ENCODE measurements at regions not wholly inside any gene's neighbourhood (a gene's known extent, or its start where the extent isn't known, plus 50 kb on each side); places are given as distances from the start of the nearest gene placed in this dataset.

DNA sequence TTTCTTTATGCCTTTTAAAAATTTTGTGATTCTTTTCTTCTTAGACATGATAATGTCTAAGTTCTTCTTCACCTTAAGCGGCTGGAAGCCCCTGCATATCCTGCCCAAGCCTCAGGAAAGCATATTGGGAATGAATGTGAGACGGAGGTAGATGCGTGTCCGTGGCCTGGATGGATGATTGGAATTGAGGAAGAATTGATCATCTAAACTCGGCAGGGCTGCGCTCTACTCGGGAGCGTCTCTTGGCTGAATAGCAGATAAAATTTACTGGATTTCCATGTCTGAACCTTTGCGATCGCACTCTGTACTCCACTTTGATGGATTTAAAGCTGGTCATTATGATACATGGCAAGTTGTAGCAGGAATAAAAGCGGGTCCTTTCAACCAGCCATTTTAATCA, 406.7 kb upstream of the ONECUT1 start:
- no peak overlapping the region for H3K9ac ChIP-seq (ENCODE audit: low read length)
- no peak overlapping the region for H3K4me2 ChIP-seq (ENCODE audit: low read depth, low read length, poor library complexity, severe bottlenecking)
- no peak overlapping the region for H2AFZ ChIP-seq (ENCODE audit: low read depth, low read length, severe bottlenecking)

DNA sequence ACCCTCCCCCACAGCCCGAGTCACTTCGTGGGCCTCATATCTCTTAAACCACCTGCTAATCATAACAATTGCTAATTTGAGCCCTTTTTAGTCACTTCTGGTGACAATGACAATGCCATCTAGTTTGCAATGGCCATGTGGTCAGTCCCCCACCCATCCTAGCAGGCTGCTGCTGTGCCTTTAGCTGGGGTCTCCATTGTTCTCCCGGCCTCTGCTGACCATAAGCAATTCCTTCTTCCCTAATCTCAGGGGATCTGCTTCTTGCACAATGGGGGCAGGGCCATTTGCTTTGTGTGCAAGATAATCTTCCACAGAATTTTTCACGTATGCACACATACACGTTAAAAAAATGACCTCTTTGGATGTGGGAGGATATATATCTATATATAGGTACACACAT, 406.1 kb upstream of the ONECUT1 start:
- no peak overlapping the region for H3K9ac ChIP-seq (ENCODE audit: low read length)
- H2AFZ ChIP-seq (ENCODE audit: low read depth, low read length, severe bottlenecking): no peak overlapping the region
- no peak overlapping the region for H3K4me3 ChIP-seq (ENCODE audit: insufficient read depth, low read length, poor library complexity, severe bottlenecking)
- H3K9me3 ChIP-seq (ENCODE audit: insufficient read depth, low read length): no peaks in the 10 kb centered on the region
- H3K79me2 ChIP-seq (ENCODE audit: insufficient read depth, low read length): no peaks in the 10 kb centered on the region
- H3K36me3 ChIP-seq (ENCODE audit: low read length): no peaks in the 10 kb centered on the region
- H3F3A ChIP-seq (ENCODE audit: insufficient read depth): no peaks in the 10 kb centered on the region
- no peak overlapping the region for H3K4me2 ChIP-seq (ENCODE audit: low read depth, low read length, poor library complexity, severe bottlenecking)
- TF ChIP-seq, protein P1, sequence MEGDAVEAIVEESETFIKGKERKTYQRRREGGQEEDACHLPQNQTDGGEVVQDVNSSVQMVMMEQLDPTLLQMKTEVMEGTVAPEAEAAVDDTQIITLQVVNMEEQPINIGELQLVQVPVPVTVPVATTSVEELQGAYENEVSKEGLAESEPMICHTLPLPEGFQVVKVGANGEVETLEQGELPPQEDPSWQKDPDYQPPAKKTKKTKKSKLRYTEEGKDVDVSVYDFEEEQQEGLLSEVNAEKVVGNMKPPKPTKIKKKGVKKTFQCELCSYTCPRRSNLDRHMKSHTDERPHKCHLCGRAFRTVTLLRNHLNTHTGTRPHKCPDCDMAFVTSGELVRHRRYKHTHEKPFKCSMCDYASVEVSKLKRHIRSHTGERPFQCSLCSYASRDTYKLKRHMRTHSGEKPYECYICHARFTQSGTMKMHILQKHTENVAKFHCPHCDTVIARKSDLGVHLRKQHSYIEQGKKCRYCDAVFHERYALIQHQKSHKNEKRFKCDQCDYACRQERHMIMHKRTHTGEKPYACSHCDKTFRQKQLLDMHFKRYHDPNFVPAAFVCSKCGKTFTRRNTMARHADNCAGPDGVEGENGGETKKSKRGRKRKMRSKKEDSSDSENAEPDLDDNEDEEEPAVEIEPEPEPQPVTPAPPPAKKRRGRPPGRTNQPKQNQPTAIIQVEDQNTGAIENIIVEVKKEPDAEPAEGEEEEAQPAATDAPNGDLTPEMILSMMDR (IDR thresholded peaks at IDR 0.05; ENCODE audit: insufficient read depth, low read length, poor library complexity, severe bottlenecking): no peak
- no peak for TF ChIP-seq EZH2phosphoT487 (conservative IDR thresholded peaks at IDR 0.05; ENCODE audit: low read length)
- H4K20me1 ChIP-seq (ENCODE audit: low read depth, low read length): no peaks in the 10 kb centered on the region
- H3K27ac ChIP-seq (ENCODE audit: low read depth, low read length): no peak overlapping the region
- no peaks in the 10 kb centered on the region for H3K27me3 ChIP-seq (ENCODE audit: low read length)
- H3K9me2 ChIP-seq (replicated peaks; ENCODE audit: insufficient read depth, low read length): no peaks in the 10 kb centered on the region

More for the DNA sequence above, 406.7 kb upstream of the ONECUT1 start:
- H3K79me2 ChIP-seq (ENCODE audit: insufficient read depth, low read length): no peaks in the 10 kb centered on the region
- H3K27ac ChIP-seq (ENCODE audit: low read depth, low read length): no peak overlapping the region
- H3K4me3 ChIP-seq (ENCODE audit: insufficient read depth, low read length, poor library complexity, severe bottlenecking): no peak overlapping the region
- no peaks in the 10 kb centered on the region for H3F3A ChIP-seq (ENCODE audit: insufficient read depth)
- H3K9me3 ChIP-seq (ENCODE audit: insufficient read depth, low read length): no peaks in the 10 kb centered on the region
- H4K20me1 ChIP-seq (ENCODE audit: low read depth, low read length): no peaks in the 10 kb centered on the region
- TF ChIP-seq, protein P1 (IDR thresholded peaks at IDR 0.05; ENCODE audit: insufficient read depth, low read length, poor library complexity, severe bottlenecking): no peak
- TF ChIP-seq EZH2phosphoT487 (conservative IDR thresholded peaks at IDR 0.05; ENCODE audit: low read length): no peak
- no peaks in the 10 kb centered on the region for H3K9me2 ChIP-seq (replicated peaks; ENCODE audit: insufficient read depth, low read length)
- no peaks in the 10 kb centered on the region for H3K27me3 ChIP-seq (ENCODE audit: low read length)
- H3K36me3 ChIP-seq (ENCODE audit: low read length): no peaks in the 10 kb centered on the region

GRCh38 chr15:53193149-53193548, 403.0 kb upstream of the ONECUT1 start:
- TF ChIP-seq, protein P1 (IDR thresholded peaks at IDR 0.05; ENCODE audit: insufficient read depth, low read length, poor library complexity, severe bottlenecking): no peak
- TF ChIP-seq EZH2phosphoT487 (conservative IDR thresholded peaks at IDR 0.05; ENCODE audit: low read length): no peak
- no peaks in the 10 kb centered on the region for H3F3A ChIP-seq (ENCODE audit: insufficient read depth)
- no peak overlapping the region for H3K27ac ChIP-seq (ENCODE audit: low read depth, low read length)
- H3K4me3 ChIP-seq (ENCODE audit: insufficient read depth, low read length, poor library complexity, severe bottlenecking): no peak overlapping the region
- no peak overlapping the region for H2AFZ ChIP-seq (ENCODE audit: low read depth, low read length, severe bottlenecking)
- H4K20me1 ChIP-seq (ENCODE audit: low read depth, low read length): no peaks in the 10 kb centered on the region
- no peaks in the 10 kb centered on the region for H3K27me3 ChIP-seq (ENCODE audit: low read length)
- no peaks in the 10 kb centered on the region for H3K79me2 ChIP-seq (ENCODE audit: insufficient read depth, low read length)
- no peak overlapping the region for H3K9ac ChIP-seq (ENCODE audit: low read length)
- H3K9me3 ChIP-seq (ENCODE audit: insufficient read depth, low read length): no peaks in the 10 kb centered on the region
- no peaks in the 10 kb centered on the region for H3K36me3 ChIP-seq (ENCODE audit: low read length)
- H3K4me2 ChIP-seq (ENCODE audit: low read depth, low read length, poor library complexity, severe bottlenecking): no peak overlapping the region
- no peaks in the 10 kb centered on the region for H3K9me2 ChIP-seq (replicated peaks; ENCODE audit: insufficient read depth, low read length)

Measured in SU-DHL-6 (cell line).